ENCODE measurements at regions not wholly inside any gene's neighbourhood (a gene's known extent, or its start where the extent isn't known, plus 50 kb on each side); places are given as distances from the start of the nearest gene placed in this dataset.
"Not testable (repeated sequence)": the region's sequence is repeated elsewhere in the genome, so short reads cannot be mapped to it uniquely, and the experiment has no call there.

- no peak for DNase-seq (ENCODE audit: extremely low read depth, low read depth)
Measured at GRCh38 chr2:3039188-3040065, 338.2 kb downstream of the EIPR1 start.

- DNase-seq (ENCODE audit: extremely low read depth, low read depth) = no peak
Measured at GRCh38 chr2:3038636-3039035, 339.0 kb downstream of the EIPR1 start.

GRCh38 chr2:3037196-3038194 lies 340.1 kb downstream of the EIPR1 start:
- no peak for DNase-seq (ENCODE audit: extremely low read depth, low read depth)

GRCh38 chr2:3036432-3037125 lies 341.0 kb downstream of the EIPR1 start:
- DNase-seq (ENCODE audit: extremely low read depth, low read depth) = no peak

- no peak for DNase-seq (ENCODE audit: extremely low read depth, low read depth)
Measured at GRCh38 chr2:3035385-3036050, 342.1 kb downstream of the EIPR1 start.

GRCh38 chr2:3034856-3035255 lies 342.8 kb downstream of the EIPR1 start:
- no peak for DNase-seq (ENCODE audit: extremely low read depth, low read depth)

- no peak for DNase-seq (ENCODE audit: extremely low read depth, low read depth)
Measured at GRCh38 chr2:3034396-3034795, 343.2 kb downstream of the EIPR1 start.

DNA sequence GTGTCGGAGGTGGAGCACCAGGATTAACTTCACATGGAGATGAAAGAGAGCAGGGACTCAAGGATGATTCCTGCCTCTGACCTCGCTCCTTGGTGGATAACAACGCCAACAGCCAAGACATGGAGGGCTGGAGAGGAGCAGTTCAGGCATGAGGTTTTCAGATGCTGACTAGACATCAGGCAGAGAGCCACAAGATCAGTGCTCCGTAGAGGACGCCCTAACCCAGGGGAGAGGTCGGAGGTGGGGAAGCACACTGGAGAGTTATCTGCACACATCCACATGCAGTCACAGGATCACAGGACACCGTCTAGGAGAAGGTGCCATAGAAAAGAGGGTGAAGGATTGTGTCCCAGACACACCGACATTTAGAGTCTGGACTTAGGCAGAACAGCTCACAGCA lies 344.3 kb downstream of the EIPR1 start:
- DNase-seq (ENCODE audit: extremely low read depth, low read depth) = no peak

- not testable (repeated sequence) for DNase-seq (ENCODE audit: extremely low read depth, low read depth)
Measured at GRCh38 chr2:3030791-3031190, 346.8 kb downstream of the EIPR1 start.

- no peak for DNase-seq (ENCODE audit: extremely low read depth, low read depth)
Measured at GRCh38 chr2:3025984-3026383, 351.6 kb downstream of the EIPR1 start.

DNA sequence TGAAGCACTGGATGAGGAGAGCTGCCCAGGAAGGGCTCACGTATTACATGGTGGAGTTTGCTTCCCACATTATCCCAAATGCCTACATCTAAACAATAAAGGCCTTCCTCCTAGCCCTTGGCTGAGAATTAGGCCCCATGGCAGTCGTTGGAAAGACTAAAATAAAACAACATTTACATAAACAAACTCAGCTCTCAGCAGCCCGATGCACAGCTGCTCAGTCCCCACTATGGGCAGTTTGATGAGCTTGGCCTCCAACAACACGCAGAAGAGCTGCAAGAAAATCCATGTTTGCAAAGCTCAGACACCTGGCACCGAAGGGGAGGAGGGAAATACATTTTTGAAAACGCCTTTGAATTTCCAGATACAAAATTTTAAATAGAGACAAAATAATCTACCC lies 352.4 kb downstream of the EIPR1 start:
- DNase-seq (ENCODE audit: extremely low read depth, low read depth) = no peak

- DNase-seq (ENCODE audit: extremely low read depth, low read depth) = no peak
Measured at GRCh38 chr2:3024401-3024935, 353.1 kb downstream of the EIPR1 start.

- no peak for DNase-seq (ENCODE audit: extremely low read depth, low read depth)
Measured at GRCh38 chr2:3023531-3023930, 354.1 kb downstream of the EIPR1 start.

DNA sequence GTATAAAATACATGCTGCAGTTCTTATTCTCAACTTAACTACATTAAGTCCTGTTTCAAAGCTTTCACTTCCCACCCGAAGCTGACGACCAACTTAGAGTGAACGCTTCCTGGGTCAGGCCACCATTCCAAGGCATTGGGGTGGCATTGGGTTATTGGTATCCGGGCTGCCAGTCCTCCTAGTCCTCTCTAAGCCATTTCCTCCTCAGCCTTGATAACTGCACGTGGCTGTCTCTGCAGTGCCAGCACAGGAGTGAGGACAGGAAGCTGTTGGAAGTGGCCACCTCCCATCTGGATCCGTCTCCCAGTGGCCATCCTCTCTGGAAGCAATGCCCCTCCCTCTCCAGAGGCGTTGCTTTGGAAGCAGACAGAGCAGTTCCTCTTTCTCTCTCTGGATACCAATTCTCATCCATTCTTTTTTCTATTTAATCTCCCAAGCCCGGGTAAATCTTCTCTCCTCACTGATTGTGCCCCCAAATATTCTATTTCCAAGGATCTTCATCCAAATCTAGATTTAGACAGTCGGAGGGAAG lies 354.7 kb downstream of the EIPR1 start:
- no peak for DNase-seq (ENCODE audit: extremely low read depth, low read depth)

- no peak for DNase-seq (ENCODE audit: extremely low read depth, low read depth)
Measured at GRCh38 chr2:3021720-3022119, 355.9 kb downstream of the EIPR1 start.

GRCh38 chr2:3010001-3010400 lies 367.6 kb downstream of the EIPR1 start:
- DNase-seq (ENCODE audit: extremely low read depth, low read depth) = no peak

DNA sequence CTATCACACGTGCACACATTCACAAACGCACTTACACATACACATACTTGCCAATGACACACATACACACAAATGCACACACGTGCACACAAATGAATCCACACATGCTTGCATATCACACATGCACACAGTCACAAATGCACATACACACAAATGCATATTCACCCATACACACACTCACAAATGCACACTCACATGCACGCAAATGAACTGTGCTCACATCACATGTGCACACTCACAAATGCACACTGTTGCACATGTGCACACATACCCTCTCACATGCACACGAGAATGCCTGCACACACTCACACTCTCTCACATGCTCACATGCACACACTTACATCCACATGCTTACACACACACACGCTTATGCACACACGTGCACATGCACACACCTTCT lies 368.1 kb downstream of the EIPR1 start:
- no peak for DNase-seq (ENCODE audit: extremely low read depth, low read depth)

- DNase-seq (ENCODE audit: extremely low read depth, low read depth) = no peak
Measured at GRCh38 chr2:3009005-3009404, 368.6 kb downstream of the EIPR1 start.

- no peak for DNase-seq (ENCODE audit: extremely low read depth, low read depth)
Measured at GRCh38 chr2:3008561-3008960, 369.1 kb downstream of the EIPR1 start.

DNA sequence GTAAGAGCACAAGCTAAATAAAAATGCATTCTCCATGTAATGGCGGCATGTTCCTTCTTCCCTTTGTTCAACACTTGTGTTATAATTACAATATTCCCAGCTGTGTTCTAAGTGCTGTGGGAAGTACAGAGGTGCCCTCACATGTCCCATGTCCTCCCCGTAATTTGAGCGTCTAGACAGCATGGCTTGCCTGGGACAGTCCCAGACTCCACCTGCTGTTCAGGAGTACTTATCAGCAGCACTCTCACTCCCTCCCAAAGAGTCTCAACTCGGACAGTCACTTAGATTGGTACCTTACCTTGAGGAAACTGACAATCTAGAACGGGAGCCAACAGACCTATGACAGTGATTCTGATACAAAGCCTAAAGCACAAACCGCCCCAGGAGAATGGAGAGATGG lies 370.5 kb downstream of the EIPR1 start:
- no peak for DNase-seq (ENCODE audit: extremely low read depth, low read depth)
